HG03039 (cell line): ENCODE measurements at regions not wholly inside any gene's neighbourhood (a gene's known extent, or its start where the extent isn't known, plus 50 kb on each side); places are given as distances from the start of the nearest gene placed in this dataset.
"Not testable (repeated sequence)": the region's sequence is repeated elsewhere in the genome, so short reads cannot be mapped to it uniquely, and the experiment has no call there.

Experiments
- ATAC-seq: cut with Tn5 transposase; IDR thresholded peaks from one replicate; pipeline ENCODE4 v1.9.1; 2021; ENCODE audit warnings: mild to moderate bottlenecking, moderate library complexity; ENCODE audit not compliant: unreplicated experiment

DNA sequence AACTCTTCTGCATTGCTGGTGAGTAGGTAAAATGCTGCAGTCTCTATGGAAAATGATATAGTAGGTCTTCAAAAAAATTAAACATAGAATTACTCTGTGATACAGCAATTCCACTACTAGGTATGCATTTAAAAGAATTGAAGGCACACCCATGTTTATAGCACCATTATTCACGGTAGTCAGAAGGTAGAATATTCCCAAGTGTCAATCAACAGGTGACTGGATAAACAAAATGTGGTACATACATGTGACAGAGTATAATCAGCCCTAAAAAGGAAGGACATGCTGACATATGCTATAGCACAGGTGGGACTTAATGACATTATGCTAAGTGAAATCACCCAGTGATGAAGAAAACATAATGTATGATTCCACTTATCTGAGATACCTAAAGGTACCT, 123.3 kb downstream of the CCER1 start:
- ATAC-seq, result no peak

DNA sequence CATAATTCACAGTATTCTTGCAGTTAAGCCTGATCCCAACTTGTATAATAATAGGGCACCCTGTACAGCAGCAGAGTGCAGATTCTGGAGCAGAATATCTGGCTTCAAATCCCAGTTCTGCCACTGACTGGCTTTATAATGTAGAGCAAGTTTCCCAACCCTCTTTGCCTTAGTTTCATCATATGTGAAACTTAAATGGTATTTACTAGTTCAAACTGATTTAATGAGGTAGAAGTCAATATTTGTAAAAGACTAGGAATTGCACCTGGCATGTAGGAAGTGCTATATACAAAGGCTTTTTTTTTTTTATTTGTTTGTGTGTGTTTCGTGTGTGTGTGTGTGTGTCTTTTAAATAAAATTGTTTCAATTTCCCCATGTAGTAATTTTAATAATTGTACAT, 125.9 kb downstream of the CCER1 start:
- ATAC-seq, result no peak

DNA sequence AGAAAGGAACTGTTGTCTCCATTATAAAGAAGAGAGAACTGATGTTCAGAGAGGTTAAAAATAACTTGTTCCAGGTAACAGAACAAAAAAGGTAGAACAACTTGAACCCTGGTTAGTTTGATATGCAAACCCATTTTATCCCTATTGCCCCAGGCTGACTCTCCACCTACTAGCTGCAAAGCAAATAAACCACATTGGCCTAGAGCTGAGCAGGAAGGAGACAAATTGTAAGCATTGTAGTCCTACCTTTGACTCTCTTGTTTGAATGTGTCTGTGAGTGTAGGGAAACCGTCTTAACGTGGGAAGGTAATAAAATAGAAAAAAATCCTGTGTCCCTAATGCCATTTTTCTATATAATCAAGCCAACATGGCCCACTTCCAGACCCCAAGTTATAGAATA, 126.4 kb downstream of the CCER1 start:
- ATAC-seq, result no peak

DNA sequence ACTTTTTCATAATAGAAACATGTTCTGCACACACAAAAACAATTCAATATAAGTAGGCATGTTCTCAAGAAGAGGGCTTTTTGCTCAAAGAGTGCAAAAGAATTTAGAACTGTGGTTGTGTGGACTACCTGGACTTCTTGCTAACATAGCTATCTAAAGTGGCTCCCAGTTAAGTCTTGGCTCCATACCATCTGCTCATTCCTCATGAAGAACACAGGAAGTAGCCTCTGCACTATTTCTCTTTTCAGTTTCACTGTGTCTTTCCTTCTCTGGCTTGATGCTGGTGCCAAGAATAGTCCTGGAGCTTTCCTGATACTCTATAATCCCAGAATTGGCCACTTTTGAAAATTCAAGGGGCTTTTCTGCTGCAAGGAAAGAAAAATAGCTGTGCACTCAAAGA, 127.4 kb downstream of the CCER1 start:
- no peak for ATAC-seq

DNA sequence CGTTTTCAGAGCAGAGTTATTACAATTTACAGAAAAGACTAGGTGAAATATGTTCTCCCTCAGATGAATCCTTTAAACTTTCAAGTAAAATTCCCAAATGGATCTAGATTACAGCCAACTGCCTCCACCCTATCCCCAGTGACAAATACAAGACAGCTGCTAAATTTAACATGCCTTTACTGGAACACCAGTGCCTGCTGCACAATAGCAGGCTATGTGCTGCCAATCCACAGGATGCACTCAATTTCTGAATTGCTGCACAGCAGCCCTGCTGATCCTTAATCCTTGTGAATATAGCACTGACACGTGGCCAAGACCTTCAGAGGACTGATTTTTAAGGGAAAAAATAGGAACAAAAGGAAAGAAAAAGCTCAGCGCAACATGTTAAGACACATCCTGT, 128.9 kb downstream of the CCER1 start:
- no peak for ATAC-seq

DNA sequence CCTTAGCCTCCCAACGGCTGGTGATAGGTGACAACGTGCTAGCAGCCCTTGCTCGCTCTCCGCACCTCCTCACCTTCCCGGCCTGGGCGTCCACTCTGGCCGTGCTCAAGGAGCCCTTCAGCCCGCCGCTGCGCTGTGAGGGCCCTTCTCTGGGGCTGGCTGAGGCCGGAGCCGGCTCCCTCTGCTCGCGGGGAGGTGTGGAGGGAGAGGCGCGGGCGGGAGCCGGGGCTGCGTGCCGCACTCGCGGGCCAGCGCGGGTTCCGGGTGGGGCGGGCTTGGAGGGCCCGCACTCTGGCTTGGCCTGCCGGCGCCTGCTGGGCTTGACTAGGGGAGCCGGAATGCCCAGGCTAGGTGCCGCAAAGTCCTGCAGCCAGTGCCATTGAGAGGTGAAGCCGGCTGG, 131.1 kb downstream of the CCER1 start:
- no peak for ATAC-seq

DNA sequence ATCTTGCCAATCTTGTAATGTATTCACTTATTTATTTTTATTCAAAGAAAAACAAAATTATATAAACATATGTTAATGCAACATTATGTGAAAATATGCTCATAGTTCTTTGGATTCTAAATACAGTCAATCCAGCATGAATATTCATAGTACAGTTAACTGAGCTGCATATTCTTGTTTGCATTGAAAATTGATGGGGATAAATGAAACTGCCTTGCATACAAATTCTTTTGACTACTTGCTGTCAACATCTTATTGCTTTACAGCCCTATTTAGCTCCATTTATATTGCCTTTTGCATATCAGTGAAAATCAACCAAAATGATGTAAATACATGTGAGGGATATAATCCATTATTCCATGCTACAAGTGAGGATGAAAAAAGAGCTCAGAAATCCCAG, 135.3 kb downstream of the CCER1 start:
- no peak for ATAC-seq

DNA sequence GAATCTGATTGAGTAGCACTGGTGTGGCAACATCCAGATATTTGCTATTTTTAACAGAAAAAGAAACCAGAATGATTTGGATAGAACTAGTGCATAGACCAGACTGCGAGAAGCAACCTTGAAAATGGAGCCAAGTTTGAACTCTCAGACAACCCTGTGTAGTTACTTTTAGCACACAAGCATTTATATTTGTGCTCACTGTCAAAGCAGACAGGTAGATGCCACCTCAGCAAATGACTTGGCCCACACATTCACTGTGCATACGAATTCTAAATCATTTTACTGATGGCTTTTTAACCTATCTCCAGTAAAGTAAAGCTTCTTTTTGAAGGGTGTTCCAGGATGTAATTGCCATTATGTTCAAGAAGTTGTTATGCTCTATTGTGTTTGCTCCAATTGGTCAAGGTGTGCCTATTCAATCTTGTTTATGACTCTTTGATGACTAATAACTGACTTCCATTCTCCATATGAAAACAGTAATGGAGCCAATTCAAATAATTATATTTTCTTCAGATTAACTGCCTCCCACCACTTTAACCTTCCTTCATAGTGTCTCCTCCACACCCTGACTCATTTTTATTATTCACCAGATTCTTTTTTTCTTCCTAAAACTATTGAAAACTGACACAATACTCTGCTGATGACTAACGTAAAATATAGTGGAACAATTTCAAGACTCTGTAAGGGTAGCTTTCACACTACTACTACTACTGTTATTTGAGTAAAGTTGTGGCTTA, 138.5 kb downstream of the CCER1 start:
- no peak for ATAC-seq

DNA sequence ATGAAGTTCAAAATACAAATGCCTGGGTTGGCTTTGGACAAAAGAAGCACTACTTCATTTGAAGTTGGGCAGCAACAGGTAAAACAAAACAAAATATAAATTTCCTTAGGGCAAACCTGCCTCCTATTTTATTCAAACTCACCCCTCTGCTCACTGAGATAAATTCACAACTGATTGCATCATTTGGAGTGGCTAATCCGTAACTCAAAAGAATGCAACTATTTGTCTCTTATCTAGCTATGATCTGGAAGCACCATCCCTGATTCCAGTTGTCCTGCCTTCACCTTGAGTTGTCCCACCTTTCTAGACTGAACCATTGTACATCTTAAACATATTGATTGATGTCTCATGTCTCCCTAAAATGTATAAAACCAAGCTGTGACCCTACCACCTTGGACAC, 145.0 kb downstream of the CCER1 start:
- no peak for ATAC-seq

DNA sequence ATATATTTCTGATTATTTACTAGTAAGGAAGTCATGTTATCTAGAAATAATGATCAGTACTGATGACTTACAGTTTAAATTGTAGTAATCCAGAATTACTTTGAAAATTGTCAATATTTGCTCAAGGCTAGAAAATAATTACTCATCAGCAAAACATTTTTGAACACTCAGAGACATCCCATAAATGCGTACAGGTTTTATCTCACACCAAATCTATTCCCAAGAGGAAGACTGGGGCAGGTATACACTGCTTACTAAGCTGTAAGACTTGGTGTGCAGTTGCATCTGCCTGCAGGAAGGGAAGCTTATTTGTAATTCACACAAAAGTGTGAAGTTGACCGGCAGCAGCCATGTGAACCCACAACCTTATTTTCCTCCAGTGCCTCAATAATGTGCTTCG, 146.4 kb downstream of the CCER1 start:
- ATAC-seq, result no peak

DNA sequence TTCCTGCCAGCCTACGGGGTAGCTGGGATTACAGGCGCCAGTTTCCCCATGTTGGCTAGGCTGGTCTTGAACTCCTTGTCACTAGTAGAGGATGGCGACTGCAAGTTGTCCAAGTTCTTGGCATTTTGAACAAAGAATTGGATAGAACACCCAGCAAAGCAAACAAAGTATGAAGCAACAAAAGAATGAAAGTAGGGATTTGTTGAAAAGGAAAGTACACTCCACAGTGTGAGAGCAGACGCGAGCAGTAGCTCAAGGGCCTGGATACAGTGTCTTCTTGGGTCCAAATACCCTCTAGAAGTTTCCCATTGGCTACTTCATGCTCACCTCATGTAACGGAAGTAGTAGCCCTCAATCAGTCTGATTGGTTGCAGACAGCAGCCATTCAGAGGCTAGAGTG, 152.2 kb downstream of the CCER1 start:
- no peak for ATAC-seq

DNA sequence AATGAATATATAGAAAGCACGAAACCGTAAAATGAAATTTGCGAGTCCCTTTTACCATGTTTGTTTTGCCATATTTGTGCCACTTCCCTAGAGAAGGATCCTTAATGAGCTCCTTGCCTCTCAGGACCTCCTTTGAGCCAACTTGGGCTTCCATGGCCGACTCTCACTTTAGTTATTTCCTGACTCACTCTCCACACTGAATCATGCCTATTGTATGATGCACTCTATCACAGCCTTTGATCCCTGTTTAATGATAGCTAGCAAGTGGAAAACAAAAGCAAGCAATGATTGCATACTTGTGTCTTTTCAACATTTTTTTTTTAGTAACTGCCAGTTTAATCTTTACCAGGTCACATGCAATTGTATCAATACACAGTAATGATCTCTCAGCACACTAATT, 153.2 kb downstream of the CCER1 start:
- no peak for ATAC-seq

DNA sequence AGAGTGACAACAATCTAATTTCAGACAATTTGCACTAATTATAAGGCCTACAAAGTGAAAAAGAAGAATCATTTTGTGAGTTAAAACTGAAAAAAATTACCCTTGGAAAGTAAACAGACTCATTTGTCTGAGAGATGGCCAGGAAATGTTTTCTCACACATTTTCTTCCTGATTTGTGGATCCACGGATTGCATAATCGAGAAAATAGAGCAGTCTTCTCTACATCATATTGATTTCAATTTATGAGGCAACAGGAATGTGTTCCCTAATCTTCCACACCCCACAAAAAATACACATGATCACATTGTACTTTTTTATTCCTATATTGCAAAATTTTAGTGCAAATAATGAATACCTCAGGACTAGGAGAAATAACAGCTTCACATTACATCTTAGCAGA, 160.8 kb downstream of the CCER1 start:
- ATAC-seq, result no peak

DNA sequence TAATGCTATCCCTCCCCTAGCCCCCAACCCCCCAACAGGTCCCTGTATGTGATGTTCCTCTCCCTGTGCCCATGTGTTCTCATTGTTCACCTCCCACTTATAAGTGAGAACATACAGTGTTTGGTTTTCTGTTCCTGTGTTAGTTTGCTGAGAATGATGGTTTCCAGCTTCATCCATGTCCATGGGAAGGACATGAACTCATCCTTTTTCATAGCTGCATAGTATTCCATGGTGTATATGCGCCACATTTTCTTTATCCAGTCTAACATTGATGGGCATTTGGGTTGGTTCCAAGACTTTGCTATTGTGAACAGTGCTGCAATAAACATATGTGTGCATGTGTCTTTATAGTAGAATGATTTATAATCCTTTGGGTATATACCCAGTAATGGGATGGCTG, 162.3 kb downstream of the CCER1 start:
- ATAC-seq, result not testable (repeated sequence)

DNA sequence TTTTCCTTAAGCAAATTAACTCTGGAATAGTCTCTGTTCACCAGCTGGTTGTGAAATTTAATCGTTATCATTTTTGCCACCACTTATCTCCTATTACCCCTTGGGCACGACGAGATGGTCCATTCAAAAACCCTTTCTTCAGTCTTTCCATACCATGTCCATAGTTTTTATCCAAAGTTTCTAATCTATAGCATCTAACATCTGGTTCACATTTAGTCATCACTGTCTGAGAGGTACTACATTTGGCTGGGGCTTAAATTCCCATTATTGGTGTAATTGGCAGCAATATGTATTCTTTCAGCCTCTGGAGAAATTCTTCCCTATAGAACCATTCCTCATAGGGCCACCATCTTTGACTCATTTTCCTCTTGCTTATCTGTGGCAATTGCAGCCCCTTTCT, 163.5 kb downstream of the CCER1 start:
- no peak for ATAC-seq

DNA sequence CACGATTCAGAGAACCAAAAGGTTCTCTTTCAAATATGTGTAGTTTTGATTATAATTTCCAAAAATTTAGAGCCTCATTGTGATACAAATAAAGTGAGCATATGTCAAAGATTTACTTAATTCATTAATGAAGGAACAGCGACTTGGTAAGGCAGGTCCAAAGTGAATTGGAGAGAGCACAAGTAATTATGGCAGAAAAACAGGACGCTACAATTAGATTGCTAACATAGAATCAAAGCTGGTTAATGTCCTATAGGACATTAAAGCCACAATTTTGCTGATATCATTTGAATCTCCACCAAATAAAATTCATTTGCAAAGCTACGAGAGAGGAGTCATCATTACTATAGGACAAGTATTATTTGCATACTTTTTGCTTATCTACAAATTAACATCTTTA, 164.2 kb downstream of the CCER1 start:
- ATAC-seq, result no peak

DNA sequence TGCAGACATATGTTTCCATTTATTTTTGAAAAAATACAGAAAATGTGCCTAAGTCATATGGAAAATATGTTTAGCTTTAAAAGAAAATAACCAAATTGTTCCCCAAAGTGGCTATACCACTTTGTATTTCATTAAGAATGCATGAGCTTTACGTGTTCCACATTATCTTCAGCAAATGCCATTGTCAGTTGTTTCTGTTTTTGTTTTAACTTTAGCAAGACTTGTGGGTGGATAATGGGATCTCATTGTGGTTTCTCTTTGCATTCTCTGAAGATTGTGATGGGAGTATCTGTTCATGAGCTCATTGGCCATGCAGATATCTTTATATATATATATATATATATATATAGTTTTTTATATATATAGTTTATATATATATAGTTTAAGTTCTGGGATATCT, 181.5 kb downstream of the CCER1 start:
- no peak for ATAC-seq

DNA sequence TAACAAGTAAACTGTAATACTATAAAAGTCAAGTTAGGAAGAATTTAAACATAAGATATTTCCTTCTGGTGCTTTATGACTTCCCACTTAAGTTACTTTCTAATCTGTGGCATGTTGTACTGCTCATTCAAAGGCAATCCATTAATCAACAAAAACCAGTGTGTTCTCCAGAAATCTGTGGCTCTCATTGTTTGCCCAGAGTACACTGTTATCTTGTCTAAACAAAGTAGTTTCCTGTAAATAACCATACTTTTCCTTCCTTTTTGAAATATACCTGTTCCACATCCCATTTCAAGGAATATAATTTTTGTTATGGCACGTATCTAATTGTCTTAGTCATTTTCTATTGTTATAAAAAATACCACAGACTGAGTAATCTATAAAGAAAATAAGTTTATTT, 184.1 kb downstream of the CCER1 start:
- no peak for ATAC-seq

DNA sequence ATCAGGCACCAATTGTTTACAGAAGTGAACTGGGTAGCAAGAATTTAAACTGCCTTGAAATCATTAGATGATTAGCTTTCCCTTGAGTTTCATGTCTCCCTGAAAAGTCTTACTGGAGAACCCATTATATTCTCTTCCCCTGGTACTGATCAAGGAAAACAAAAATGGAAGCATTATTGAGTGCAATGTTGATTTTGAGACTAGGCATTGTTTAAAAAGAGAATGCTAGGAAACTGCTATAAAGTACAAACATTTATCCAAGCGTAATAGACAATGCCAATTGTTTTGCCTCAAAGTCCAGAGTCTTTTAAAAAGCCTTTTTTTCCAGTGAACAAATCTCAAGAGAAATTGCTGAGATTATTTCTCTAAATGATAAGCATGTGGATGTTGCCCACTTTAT, 197.0 kb downstream of the CCER1 start:
- ATAC-seq, result no peak

DNA sequence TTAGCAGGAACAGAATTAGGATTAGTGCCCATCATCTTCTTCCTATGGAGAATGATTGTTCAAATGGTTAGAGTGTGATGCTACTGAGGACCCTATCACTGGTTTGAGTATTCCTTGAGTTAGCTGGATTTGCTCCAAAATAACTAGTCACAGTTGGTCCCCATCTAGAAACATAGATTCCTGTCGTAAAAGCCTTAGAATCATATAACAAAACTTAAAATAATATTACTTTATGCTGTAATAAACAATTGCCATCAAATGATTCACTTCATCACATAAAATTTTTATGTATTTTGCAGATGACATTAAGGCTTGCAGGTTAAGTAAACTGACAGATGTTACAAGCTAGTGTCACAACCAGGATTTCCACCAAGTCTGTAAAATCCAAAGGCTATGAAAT, 209.8 kb downstream of the CCER1 start:
- no peak for ATAC-seq

DNA sequence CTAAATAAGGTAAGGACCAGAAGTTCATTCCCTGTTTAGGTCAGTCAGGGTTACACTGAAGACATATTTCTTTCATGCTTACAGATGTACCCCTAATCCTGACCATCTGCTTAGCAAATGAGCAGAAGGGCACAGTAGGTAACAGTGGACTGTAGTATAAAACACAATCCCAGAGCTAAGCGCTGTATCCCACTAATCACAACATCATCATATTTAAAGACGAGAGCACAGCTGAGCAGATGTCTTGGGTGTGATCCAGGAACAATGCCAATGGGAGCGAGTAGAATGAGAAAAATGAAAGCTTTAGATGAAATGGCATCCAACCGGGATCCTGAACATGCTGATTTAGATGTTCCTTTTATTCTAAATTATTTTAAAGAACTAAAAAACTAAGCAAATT, 213.4 kb downstream of the CCER1 start:
- ATAC-seq, result no peak

DNA sequence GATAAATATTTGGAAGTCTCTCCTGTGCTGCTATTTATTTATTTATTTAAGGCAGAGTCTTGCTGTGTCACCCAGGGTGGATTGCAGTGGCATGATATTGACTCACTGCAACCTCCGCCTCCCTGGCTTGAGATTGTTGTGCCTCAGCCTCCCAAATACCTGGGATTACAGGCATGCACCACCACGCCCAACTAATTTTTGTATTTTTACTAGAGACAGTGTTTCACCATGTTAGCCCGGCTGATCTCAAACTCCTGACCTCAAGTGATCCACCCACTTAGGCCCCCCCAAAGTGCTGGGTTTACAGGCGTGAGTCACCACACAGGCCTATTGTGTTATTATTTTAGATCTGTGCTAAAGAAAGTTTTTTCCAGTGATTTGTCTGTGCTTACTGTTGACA, 225.2 kb downstream of the CCER1 start:
- no peak for ATAC-seq

DNA sequence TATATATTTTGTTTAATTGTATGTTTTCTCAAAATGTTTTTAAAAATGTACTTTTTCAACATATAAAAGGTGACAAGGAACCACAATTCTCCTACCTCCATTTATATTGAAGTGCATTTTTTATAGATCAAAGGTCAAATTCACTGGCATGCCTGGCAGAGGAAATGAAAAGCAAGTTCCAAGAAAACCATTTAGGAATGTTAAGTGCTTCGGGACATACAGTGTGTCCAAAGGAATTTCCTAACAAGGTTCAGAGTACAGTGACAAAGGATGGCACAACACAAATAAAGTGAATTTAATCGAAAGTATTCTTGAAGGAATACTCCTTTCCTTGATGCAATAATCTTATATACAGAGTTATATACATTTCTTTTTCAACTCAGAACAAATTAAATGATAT, 242.3 kb downstream of the CCER1 start:
- no peak for ATAC-seq
